Peyer's patch (tissue), 4 donors: ENCODE measurements at regions not wholly inside any gene's neighbourhood (a gene's known extent, or its start where the extent isn't known, plus 50 kb on each side); places are given as distances from the start of the nearest gene placed in this dataset.

ENCODE experiments used
- POLR2A ChIP-seq, 2 donors: fragments of 450-650 bp; IDR thresholded peaks; one replicate each; pipeline ENCODE4 v1.5.1; 2017; ENCODE audit warnings: antibody characterized with exemption in 2 of 2, mild to moderate bottlenecking in 2 of 2, moderate library complexity in 2 of 2
- TF ChIP-seq, protein P1 (sequence below), 6 experiments: fragments of 450-650 bp in 4 of 6; fragments of 200-600 bp in 2 of 6; sonication (generic) in 1 of 6; IDR thresholded peaks; one replicate each; pipeline ENCODE4 v1.5.1; 2017 to 2019; ENCODE audit warnings: antibody characterized with exemption in 6 of 6, mild to moderate bottlenecking in 3 of 6, moderate library complexity in 1 of 6

DNA sequence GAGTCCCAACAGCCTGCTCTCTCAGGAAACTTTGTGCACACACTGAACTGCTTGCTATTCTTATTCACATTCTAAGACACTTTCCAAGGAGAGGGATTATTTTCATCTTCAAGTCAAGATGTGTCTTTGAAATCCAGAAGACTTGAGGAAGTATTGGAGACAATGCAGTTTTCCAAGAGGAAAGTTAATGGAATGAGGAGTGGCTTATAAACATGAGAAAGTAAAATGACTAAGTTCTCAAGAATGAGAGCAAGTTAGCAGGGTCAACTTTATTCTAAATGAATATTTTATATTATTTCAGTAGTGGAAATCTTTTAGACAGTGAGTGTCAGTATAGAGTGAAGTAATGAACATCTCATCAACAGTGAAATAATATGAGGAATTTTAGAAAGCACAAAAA, 1239.3 kb downstream of the MRPL39 start:
- TF ChIP-seq, protein P1, sequence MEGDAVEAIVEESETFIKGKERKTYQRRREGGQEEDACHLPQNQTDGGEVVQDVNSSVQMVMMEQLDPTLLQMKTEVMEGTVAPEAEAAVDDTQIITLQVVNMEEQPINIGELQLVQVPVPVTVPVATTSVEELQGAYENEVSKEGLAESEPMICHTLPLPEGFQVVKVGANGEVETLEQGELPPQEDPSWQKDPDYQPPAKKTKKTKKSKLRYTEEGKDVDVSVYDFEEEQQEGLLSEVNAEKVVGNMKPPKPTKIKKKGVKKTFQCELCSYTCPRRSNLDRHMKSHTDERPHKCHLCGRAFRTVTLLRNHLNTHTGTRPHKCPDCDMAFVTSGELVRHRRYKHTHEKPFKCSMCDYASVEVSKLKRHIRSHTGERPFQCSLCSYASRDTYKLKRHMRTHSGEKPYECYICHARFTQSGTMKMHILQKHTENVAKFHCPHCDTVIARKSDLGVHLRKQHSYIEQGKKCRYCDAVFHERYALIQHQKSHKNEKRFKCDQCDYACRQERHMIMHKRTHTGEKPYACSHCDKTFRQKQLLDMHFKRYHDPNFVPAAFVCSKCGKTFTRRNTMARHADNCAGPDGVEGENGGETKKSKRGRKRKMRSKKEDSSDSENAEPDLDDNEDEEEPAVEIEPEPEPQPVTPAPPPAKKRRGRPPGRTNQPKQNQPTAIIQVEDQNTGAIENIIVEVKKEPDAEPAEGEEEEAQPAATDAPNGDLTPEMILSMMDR (IDR thresholded peaks at IDR 0.05): no peak
- no peak for TF ChIP-seq POLR2A (IDR thresholded peaks at IDR 0.05)
